ENCODE measurements at regions not wholly inside any gene's neighbourhood (a gene's known extent, or its start where the extent isn't known, plus 50 kb on each side); places are given as distances from the start of the nearest gene placed in this dataset.

DNA sequence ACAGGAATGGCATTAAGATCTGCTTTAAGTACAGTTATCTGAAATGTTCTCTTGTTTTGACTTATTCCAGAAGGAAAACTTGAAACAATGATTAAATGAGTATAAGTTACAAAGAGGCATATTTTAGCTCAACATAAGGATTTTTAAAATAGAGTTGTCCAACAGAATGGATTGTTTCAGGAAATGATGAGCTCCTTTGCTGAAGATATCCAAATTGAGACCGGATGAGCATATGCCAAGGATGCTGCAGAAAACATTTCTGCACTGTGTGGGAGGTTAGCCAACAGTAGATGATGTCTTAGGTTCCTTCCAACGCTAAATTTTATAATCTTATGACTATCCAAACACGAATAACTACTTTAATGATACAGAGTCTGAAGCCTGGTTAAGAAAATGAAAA is 226.5 kb upstream of the NANOGP8 start:
- no peak overlapping the region for H3K27ac ChIP-seq (ENCODE audit: low read depth, low read length)
- H4K20me1 ChIP-seq (ENCODE audit: insufficient read depth, low read length) = no peaks in the 10 kb centered on the region
- no peak overlapping the region for H3K4me3 ChIP-seq (ENCODE audit: insufficient read depth, low read length)
- H3K27me3 ChIP-seq (ENCODE audit: insufficient read depth, low read length) = no peaks in the 10 kb centered on the region
- H3K4me1 ChIP-seq (ENCODE audit: insufficient read depth, low read length) = peaks cover 30% of the 10 kb centered on the region
- no peaks in the 10 kb centered on the region for H3K9me3 ChIP-seq (ENCODE audit: low read depth, low read length)
- no peak overlapping the region for H3K4me2 ChIP-seq (ENCODE audit: insufficient read depth, low read length)
- H3K36me3 ChIP-seq (ENCODE audit: insufficient read depth, low read length) = no peaks in the 10 kb centered on the region
- no peak for DNase-seq (ENCODE audit: insufficient read length, low spot score, missing footprints)
- no peaks in the 10 kb centered on the region for H3K79me2 ChIP-seq (ENCODE audit: insufficient read depth, low read length)
- TF ChIP-seq, protein P1, sequence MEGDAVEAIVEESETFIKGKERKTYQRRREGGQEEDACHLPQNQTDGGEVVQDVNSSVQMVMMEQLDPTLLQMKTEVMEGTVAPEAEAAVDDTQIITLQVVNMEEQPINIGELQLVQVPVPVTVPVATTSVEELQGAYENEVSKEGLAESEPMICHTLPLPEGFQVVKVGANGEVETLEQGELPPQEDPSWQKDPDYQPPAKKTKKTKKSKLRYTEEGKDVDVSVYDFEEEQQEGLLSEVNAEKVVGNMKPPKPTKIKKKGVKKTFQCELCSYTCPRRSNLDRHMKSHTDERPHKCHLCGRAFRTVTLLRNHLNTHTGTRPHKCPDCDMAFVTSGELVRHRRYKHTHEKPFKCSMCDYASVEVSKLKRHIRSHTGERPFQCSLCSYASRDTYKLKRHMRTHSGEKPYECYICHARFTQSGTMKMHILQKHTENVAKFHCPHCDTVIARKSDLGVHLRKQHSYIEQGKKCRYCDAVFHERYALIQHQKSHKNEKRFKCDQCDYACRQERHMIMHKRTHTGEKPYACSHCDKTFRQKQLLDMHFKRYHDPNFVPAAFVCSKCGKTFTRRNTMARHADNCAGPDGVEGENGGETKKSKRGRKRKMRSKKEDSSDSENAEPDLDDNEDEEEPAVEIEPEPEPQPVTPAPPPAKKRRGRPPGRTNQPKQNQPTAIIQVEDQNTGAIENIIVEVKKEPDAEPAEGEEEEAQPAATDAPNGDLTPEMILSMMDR (IDR thresholded peaks at IDR 0.05; ENCODE audit: extremely low read depth, low read depth, low read length) = no peak
- no peak overlapping the region for H2AFZ ChIP-seq (ENCODE audit: low read length)

DNA sequence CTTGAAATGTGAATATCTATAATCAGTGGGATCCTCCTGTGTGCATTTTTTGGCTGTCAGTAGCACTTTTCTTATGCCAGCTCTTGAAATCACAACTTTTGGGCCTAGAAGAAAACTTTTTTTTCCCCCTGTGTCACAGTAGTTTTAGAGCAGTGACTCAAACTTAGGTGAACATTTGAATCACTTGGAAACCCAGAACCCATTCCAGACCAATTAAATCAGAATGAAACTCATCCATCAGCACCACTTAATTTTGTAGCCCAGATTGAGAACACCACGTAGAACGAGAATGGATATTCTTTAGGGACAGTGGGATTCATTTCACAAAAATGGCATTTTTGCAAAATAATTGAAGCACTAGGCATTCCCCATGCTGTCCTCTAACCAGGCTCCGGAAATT is 224.8 kb upstream of the NANOGP8 start:
- Histone ChIP-seq H3K4me1 (ENCODE audit: insufficient read depth, low read length) (peaks cover 48% of the 10 kb centered on the region), H3K4me2 (ENCODE audit: insufficient read depth, low read length) (peak overlapping the region; percentile 38)
- TF ChIP-seq, protein P1 (IDR thresholded peaks at IDR 0.05; ENCODE audit: extremely low read depth, low read depth, low read length) = no peak

DNA sequence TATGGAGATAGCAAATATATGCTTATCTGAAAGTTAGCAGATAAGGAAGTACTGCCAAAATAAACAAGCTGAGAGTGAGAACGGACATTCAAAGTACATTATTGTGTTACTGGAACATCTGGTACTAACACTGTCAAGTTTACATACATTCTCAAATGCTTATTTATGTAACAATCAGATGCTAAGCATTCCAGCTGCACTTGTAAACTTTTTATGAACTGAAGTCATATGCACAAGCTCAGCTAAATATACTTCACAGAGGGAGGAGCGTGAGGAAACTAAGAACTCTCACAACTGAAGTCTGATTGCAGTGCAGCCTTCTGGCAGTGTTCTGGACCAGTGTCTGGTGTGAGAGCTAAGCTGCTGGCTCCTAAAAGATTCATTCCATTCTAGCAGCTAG is 223.7 kb upstream of the NANOGP8 start:
- H4K20me1 ChIP-seq (ENCODE audit: insufficient read depth, low read length) = no peaks in the 10 kb centered on the region
- no peaks in the 10 kb centered on the region for H3K27me3 ChIP-seq (ENCODE audit: insufficient read depth, low read length)
- H3K79me2 ChIP-seq (ENCODE audit: insufficient read depth, low read length) = no peaks in the 10 kb centered on the region
- TF ChIP-seq, protein P1 (IDR thresholded peaks at IDR 0.05; ENCODE audit: extremely low read depth, low read depth, low read length) = no peak
- no peaks in the 10 kb centered on the region for H3K36me3 ChIP-seq (ENCODE audit: insufficient read depth, low read length)
- H3K9me3 ChIP-seq (ENCODE audit: low read depth, low read length) = no peaks in the 10 kb centered on the region
- H3K4me3 ChIP-seq (ENCODE audit: insufficient read depth, low read length) = no peak overlapping the region
- H2AFZ ChIP-seq (ENCODE audit: low read length) = no peak overlapping the region
- peak overlapping the region; percentile 38 for H3K4me2 ChIP-seq (ENCODE audit: insufficient read depth, low read length)
- peaks cover 49% of the 10 kb centered on the region for H3K4me1 ChIP-seq (ENCODE audit: insufficient read depth, low read length)
- peak overlapping the region; percentile 66 for H3K27ac ChIP-seq (ENCODE audit: low read depth, low read length)
- DNase-seq (ENCODE audit: insufficient read length, low spot score, missing footprints) = peak; percentile 36

More for the DNA sequence above, 224.8 kb upstream of the NANOGP8 start:
- Histone ChIP-seq H2AFZ (ENCODE audit: low read length) (peak overlapping the region; percentile 10), H3K9me3 (ENCODE audit: low read depth, low read length) (no peaks in the 10 kb centered on the region), H3K79me2 (ENCODE audit: insufficient read depth, low read length) (no peaks in the 10 kb centered on the region), H3K4me3 (ENCODE audit: insufficient read depth, low read length) (no peak overlapping the region), H4K20me1 (ENCODE audit: insufficient read depth, low read length) (no peaks in the 10 kb centered on the region), H3K36me3 (ENCODE audit: insufficient read depth, low read length) (no peaks in the 10 kb centered on the region), H3K27ac (ENCODE audit: low read depth, low read length) (peak overlapping the region; percentile 66), H3K27me3 (ENCODE audit: insufficient read depth, low read length) (no peaks in the 10 kb centered on the region)
- DNase-seq (ENCODE audit: insufficient read length, low spot score, missing footprints) = no peak

DNA sequence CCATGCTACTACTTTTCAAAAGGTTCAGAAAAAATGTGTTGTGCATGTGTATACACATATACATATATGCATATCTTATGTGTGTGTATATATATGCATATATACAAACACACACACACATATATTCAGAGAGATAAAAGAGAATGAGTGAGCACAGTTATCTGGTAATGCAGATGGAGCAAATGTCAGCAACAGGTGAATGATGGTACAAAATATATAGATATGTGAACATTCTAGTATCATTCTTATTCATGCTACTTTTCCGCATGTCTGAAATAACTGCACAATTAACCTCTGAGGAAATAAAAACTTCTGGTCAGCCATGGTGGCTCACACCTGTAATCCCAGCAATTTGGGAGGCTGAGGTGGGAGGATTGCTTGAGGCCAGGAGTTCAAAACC is 222.6 kb upstream of the NANOGP8 start:
- Histone ChIP-seq H3K4me2 (ENCODE audit: insufficient read depth, low read length) (no peak overlapping the region), H3K9me3 (ENCODE audit: low read depth, low read length) (no peaks in the 10 kb centered on the region), H4K20me1 (ENCODE audit: insufficient read depth, low read length) (no peaks in the 10 kb centered on the region), H3K4me3 (ENCODE audit: insufficient read depth, low read length) (no peak overlapping the region), H3K36me3 (ENCODE audit: insufficient read depth, low read length) (no peaks in the 10 kb centered on the region), H2AFZ (ENCODE audit: low read length) (no peak overlapping the region), H3K79me2 (ENCODE audit: insufficient read depth, low read length) (no peaks in the 10 kb centered on the region), H3K27me3 (ENCODE audit: insufficient read depth, low read length) (no peaks in the 10 kb centered on the region), H3K4me1 (ENCODE audit: insufficient read depth, low read length) (peaks cover 49% of the 10 kb centered on the region), H3K27ac (ENCODE audit: low read depth, low read length) (no peak overlapping the region)
- DNase-seq (ENCODE audit: insufficient read length, low spot score, missing footprints) = no peak
- TF ChIP-seq, protein P1 (IDR thresholded peaks at IDR 0.05; ENCODE audit: extremely low read depth, low read depth, low read length) = no peak

All from osteoblast (primary cell).